GM23248 (cell line): ENCODE measurements at regions not wholly inside any gene's neighbourhood (a gene's known extent, or its start where the extent isn't known, plus 50 kb on each side); places are given as distances from the start of the nearest gene placed in this dataset.

Experiments
- DNase-seq: peaks from one replicate; pipeline ENCODE4 v3.0.0-alpha.2; 2015
- H2AFZ ChIP-seq: fragments of 200-600 bp; sonication (generic); 2 replicates; pipeline ENCODE4 v1.6.1; 2016; ENCODE audit warnings: antibody characterized with exemption
- H3F3A ChIP-seq: fragments of 200-600 bp; sonication (generic); 2 replicates; pipeline ENCODE4 v1.6.1; 2016; ENCODE audit warnings: mild to moderate bottlenecking, antibody characterized with exemption, mixed run types; ENCODE audit not compliant: insufficient read depth
- H3K27ac ChIP-seq: fragments of 200-600 bp; sonication (generic); 2 replicates; pipeline ENCODE4 v1.5.1; 2016; ENCODE audit warnings: mild to moderate bottlenecking
- H3K27me3 ChIP-seq: fragments of 200-600 bp; sonication (generic); replicated peaks from 2 replicates; pipeline ENCODE4 v1.6.1; 2016; ENCODE audit warnings: mild to moderate bottlenecking; ENCODE audit not compliant: insufficient read depth
- H3K36me3 ChIP-seq: fragments of 200-600 bp; sonication (generic); 2 replicates; pipeline ENCODE4 v1.6.1; 2016; ENCODE audit warnings: low read depth, mild to moderate bottlenecking
- H3K4me1 ChIP-seq: fragments of 200-600 bp; sonication (generic); 2 replicates; pipeline ENCODE4 v1.6.1; 2016; ENCODE audit warnings: mild to moderate bottlenecking; ENCODE audit not compliant: insufficient read depth
- H3K4me2 ChIP-seq: fragments of 200-600 bp; sonication (generic); one replicate; pipeline ENCODE4 v1.6.1; 2016; ENCODE audit warnings: mild to moderate bottlenecking; ENCODE audit not compliant: unreplicated experiment
- H3K4me3 ChIP-seq: fragments of 200-600 bp; sonication (generic); 2 replicates; pipeline ENCODE4 v1.5.1; 2016; ENCODE audit warnings: mild to moderate bottlenecking
- H3K79me2 ChIP-seq: fragments of 200-600 bp; sonication (generic); 2 replicates; pipeline ENCODE4 v1.6.1; 2016; ENCODE audit warnings: mild to moderate bottlenecking; ENCODE audit not compliant: insufficient read depth
- H3K9ac ChIP-seq: fragments of 200-600 bp; sonication (generic); 2 replicates; pipeline ENCODE4 v1.6.1; 2016; ENCODE audit warnings: mild to moderate bottlenecking
- H3K9me2 ChIP-seq: fragments of 200-600 bp; sonication (generic); 2 replicates; pipeline ENCODE4 v1.6.1; 2016; ENCODE audit warnings: mixed run types, mild to moderate bottlenecking, moderate library complexity; ENCODE audit not compliant: insufficient read depth
- H3K9me3 ChIP-seq: fragments of 200-600 bp; sonication (generic); one replicate; pipeline ENCODE4 v1.6.1; 2017; ENCODE audit warnings: low read depth
- H4K20me1 ChIP-seq: fragments of 200-600 bp; sonication (generic); 2 replicates; pipeline ENCODE4 v1.6.0; 2016; ENCODE audit not compliant: insufficient read depth
- EZH2 ChIP-seq: fragments of 200-600 bp; sonication (generic); IDR thresholded peaks from 2 replicates; pipeline ENCODE4 v1.6.1; 2018; ENCODE audit warnings: antibody characterized with exemption, mild to moderate bottlenecking; ENCODE audit not compliant: insufficient read depth, poor library complexity, severe bottlenecking
- EZH2phosphoT487 ChIP-seq: fragments of 200-600 bp; sonication (generic); IDR thresholded peaks from 2 replicates; pipeline ENCODE4 v1.6.1; 2018; ENCODE audit warnings: antibody characterized with exemption, moderate library complexity, mild to moderate bottlenecking, low read depth; ENCODE audit not compliant: insufficient read depth
- WGBS, 2 experiments: methylation state at CpG; one replicate each; pipeline ENCODE4 v1.1.6; 2015 to 2017; ENCODE audit warnings: low lambda C conversion rate in 2 of 2, low coverage in 1 of 2; ENCODE audit errors: missing lambda C conversion rate in 2 of 2; 5-methylcytosine and 5-hydroxymethylcytosine counted together
- in situ Hi-C: fragments of 300-500 bp; cut with MboI; formaldehyde crosslinking; loops from 2 replicates; pipeline ENCODE4 v1.15.0; 2020

GRCh38 chr5:179406031-179406961 lies 61.0 kb upstream of the ADAMTS2 start:
- no peaks in the 10 kb centered on the region for H3K9me2 ChIP-seq
- H3F3A ChIP-seq: no peaks in the 10 kb centered on the region
- no peak overlapping the region for H3K4me2 ChIP-seq
- no peak for TF ChIP-seq EZH2phosphoT487
- TF ChIP-seq EZH2: no peak
- H3K9me3 ChIP-seq: no peaks in the 10 kb centered on the region
- peaks cover 6% of the 10 kb centered on the region; the same call in 1 of the 2 replicates for H3K27me3 ChIP-seq
- peak; percentile 46 for DNase-seq
- no peaks in the 10 kb centered on the region for H3K4me1 ChIP-seq
- no peak overlapping the region for H3K27ac ChIP-seq
- no peak overlapping the region for H3K4me3 ChIP-seq
- 40% methylated on average over 15 to 18 of the region's 18 CpGs for WGBS, 2 experiments
- H3K79me2 ChIP-seq: no peaks in the 10 kb centered on the region
- no peak overlapping the region for H3K9ac ChIP-seq
- H2AFZ ChIP-seq: no peak overlapping the region
- no peaks in the 10 kb centered on the region for H3K36me3 ChIP-seq
- in situ Hi-C loops: no loop called here
- H4K20me1 ChIP-seq: no peaks in the 10 kb centered on the region

GRCh38 chr5:179405426-179406030 lies 60.3 kb upstream of the ADAMTS2 start:
- TF ChIP-seq EZH2phosphoT487 (no peak), EZH2 (no peak)
- H3K9ac ChIP-seq: no peak overlapping the region
- no peaks in the 10 kb centered on the region for H3K4me1 ChIP-seq
- H3K9me2 ChIP-seq: no peaks in the 10 kb centered on the region
- in situ Hi-C loops: no loop called here
- no peaks in the 10 kb centered on the region for H4K20me1 ChIP-seq
- H3K27me3 ChIP-seq: peaks cover 6% of the 10 kb centered on the region; the same call in 1 of the 2 replicates
- H3F3A ChIP-seq: no peaks in the 10 kb centered on the region
- H3K36me3 ChIP-seq: no peaks in the 10 kb centered on the region
- H3K9me3 ChIP-seq: no peaks in the 10 kb centered on the region
- 69 to 72% methylated on average over 16 of the region's 16 CpGs for WGBS, 2 experiments
- DNase-seq: no peak
- no peak overlapping the region for H3K4me2 ChIP-seq
- no peak overlapping the region for H3K27ac ChIP-seq
- no peak overlapping the region for H3K4me3 ChIP-seq
- H2AFZ ChIP-seq: no peak overlapping the region
- H3K79me2 ChIP-seq: no peaks in the 10 kb centered on the region

GRCh38 chr5:179405054-179405416 lies 59.8 kb upstream of the ADAMTS2 start:
- no peaks in the 10 kb centered on the region for H3K9me3 ChIP-seq
- no peak overlapping the region for H3K4me3 ChIP-seq
- H3K27ac ChIP-seq: no peak overlapping the region
- H3F3A ChIP-seq: no peaks in the 10 kb centered on the region
- no peak overlapping the region for H3K9ac ChIP-seq
- peaks cover 6% of the 10 kb centered on the region; the same call in 1 of the 2 replicates for H3K27me3 ChIP-seq
- DNase-seq: no peak
- TF ChIP-seq EZH2phosphoT487 (no peak), EZH2 (no peak)
- WGBS, 2 experiments: 45 to 50% methylated on average over 2 of the region's 2 CpGs
- in situ Hi-C loops: no loop called here
- H3K4me1 ChIP-seq: no peaks in the 10 kb centered on the region
- no peaks in the 10 kb centered on the region for H3K36me3 ChIP-seq
- no peak overlapping the region for H2AFZ ChIP-seq
- H3K9me2 ChIP-seq: no peaks in the 10 kb centered on the region
- H3K4me2 ChIP-seq: no peak overlapping the region
- H4K20me1 ChIP-seq: no peaks in the 10 kb centered on the region
- H3K79me2 ChIP-seq: no peaks in the 10 kb centered on the region

GRCh38 chr5:179404321-179405053 lies 59.2 kb upstream of the ADAMTS2 start:
- H2AFZ ChIP-seq: no peak overlapping the region
- H3K79me2 ChIP-seq: no peaks in the 10 kb centered on the region
- no peaks in the 10 kb centered on the region for H3K36me3 ChIP-seq
- H3K9me3 ChIP-seq: no peaks in the 10 kb centered on the region
- no peak overlapping the region for H3K9ac ChIP-seq
- H4K20me1 ChIP-seq: no peaks in the 10 kb centered on the region
- H3K27me3 ChIP-seq: peaks cover 6% of the 10 kb centered on the region; the same call in 1 of the 2 replicates
- no peaks in the 10 kb centered on the region for H3F3A ChIP-seq
- WGBS, 2 experiments: 73 to 74% methylated on average over 6 of the region's 6 CpGs
- no peak for TF ChIP-seq EZH2
- TF ChIP-seq EZH2phosphoT487: no peak
- no peak overlapping the region for H3K4me2 ChIP-seq
- in situ Hi-C loops: no loop called here
- no peak overlapping the region for H3K4me3 ChIP-seq
- DNase-seq: peak; percentile 51
- H3K4me1 ChIP-seq: no peaks in the 10 kb centered on the region
- H3K9me2 ChIP-seq: no peaks in the 10 kb centered on the region
- no peak overlapping the region for H3K27ac ChIP-seq
